Upper lobe of left lung (tissue), 6 donors: ENCODE measurements at regions not wholly inside any gene's neighbourhood (a gene's known extent, or its start where the extent isn't known, plus 50 kb on each side); places are given as distances from the start of the nearest gene placed in this dataset.
A peak's percentile ranks its signal among the peaks of the same experiment; 100 is the strongest.

Experiments
- ATAC-seq, 2 donors: fragments of 200-7000 bp; cut with Tn5 transposase; one replicate each; pipeline ENCODE4 v1.9.1; 2022; ENCODE audit warnings: mild to moderate bottlenecking in 2 of 2, moderate library complexity in 2 of 2; ENCODE audit not compliant: low FRiP score in 2 of 2
- DNase-seq, 2 donors: peaks; one replicate each; pipeline ENCODE4 v3.0.0-alpha.2; 2019 to 2020
- H3K27ac ChIP-seq, 4 donors: fragments of 200-600 bp; sonication (generic); one replicate each; pipeline ENCODE4 v1.5.1; 2016 to 2019
- H3K27me3 ChIP-seq, 4 donors: fragments of 200-600 bp; sonication (generic); one replicate each; pipeline ENCODE4 v1.5.1; 2017 to 2019
- H3K36me3 ChIP-seq, 4 donors: fragments of 200-600 bp; sonication (generic); one replicate each; pipeline ENCODE4 v1.5.1; 2016 to 2019
- H3K4me1 ChIP-seq, 4 donors: fragments of 200-600 bp; sonication (generic); one replicate each; pipeline ENCODE4 v1.5.1; 2018 to 2019
- H3K4me3 ChIP-seq, 4 donors: fragments of 200-600 bp; sonication (generic); one replicate each; pipeline ENCODE4 v1.5.1; 2017 to 2019; ENCODE audit warnings: mild to moderate bottlenecking in 2 of 4, moderate library complexity in 1 of 4
- H3K9me3 ChIP-seq, 4 donors: fragments of 200-600 bp; sonication (generic); one replicate each; pipeline ENCODE4 v1.5.1; 2018 to 2019
- EP300 ChIP-seq, 4 donors: sonication (generic); formaldehyde crosslinking; IDR thresholded peaks; one replicate each; pipeline ENCODE4 v1.5.1; 2017; ENCODE audit warnings: antibody characterized with exemption in 4 of 4, control low read depth in 2 of 4
- POLR2A ChIP-seq, 4 donors: fragments of 450-650 bp; IDR thresholded peaks; one replicate each; pipeline ENCODE4 v1.5.1; 2016 to 2017; ENCODE audit warnings: antibody characterized with exemption in 4 of 4, mild to moderate bottlenecking in 2 of 4
- POLR2AphosphoS5 ChIP-seq, 2 donors: sonication (generic); formaldehyde crosslinking; IDR thresholded peaks; one replicate each; pipeline ENCODE4 v1.5.1; 2017; ENCODE audit warnings: antibody characterized with exemption in 2 of 2
- WGBS, 2 donors: methylation state at CpG; one replicate each; pipeline ENCODE4 v1.1.5; 2017 to 2018; 5-methylcytosine and 5-hydroxymethylcytosine counted together
- TF ChIP-seq, protein P1 (sequence below), 6 experiments: fragments of 450-650 bp in 4 of 6; fragments of 200-600 bp in 2 of 6; sonication (generic) in 2 of 6; IDR thresholded peaks; one replicate each; pipeline ENCODE4 v1.5.1; 2016 to 2019; ENCODE audit warnings: antibody characterized with exemption in 6 of 6
- donor health status: DM: no; HTN: no; CAD: no; lungs with moderate emphysema.
- donor health status: DM: no; HTN: yes; CAD: no; lungs with severe emphysema.

GRCh38 chr16:16798504-16798903 lies 419.6 kb downstream of the NPIPA7 start:
- Histone ChIP-seq H3K4me3 (no peak overlapping the region), H3K36me3 (no peaks in the 10 kb centered on the region), H3K27ac (no peak overlapping the region), H3K4me1 (no peaks in the 10 kb centered on the region), H3K27me3 (no peaks in the 10 kb centered on the region), H3K9me3 (no peaks in the 10 kb centered on the region)
- ATAC-seq (no peak), DNase-seq (no peak)
- TF ChIP-seq EP300 (IDR thresholded peaks at IDR 0.05) (no peak), POLR2A (IDR thresholded peaks at IDR 0.05) (no peak), POLR2AphosphoS5 (IDR thresholded peaks at IDR 0.05) (no peak)
- TF ChIP-seq, protein P1, sequence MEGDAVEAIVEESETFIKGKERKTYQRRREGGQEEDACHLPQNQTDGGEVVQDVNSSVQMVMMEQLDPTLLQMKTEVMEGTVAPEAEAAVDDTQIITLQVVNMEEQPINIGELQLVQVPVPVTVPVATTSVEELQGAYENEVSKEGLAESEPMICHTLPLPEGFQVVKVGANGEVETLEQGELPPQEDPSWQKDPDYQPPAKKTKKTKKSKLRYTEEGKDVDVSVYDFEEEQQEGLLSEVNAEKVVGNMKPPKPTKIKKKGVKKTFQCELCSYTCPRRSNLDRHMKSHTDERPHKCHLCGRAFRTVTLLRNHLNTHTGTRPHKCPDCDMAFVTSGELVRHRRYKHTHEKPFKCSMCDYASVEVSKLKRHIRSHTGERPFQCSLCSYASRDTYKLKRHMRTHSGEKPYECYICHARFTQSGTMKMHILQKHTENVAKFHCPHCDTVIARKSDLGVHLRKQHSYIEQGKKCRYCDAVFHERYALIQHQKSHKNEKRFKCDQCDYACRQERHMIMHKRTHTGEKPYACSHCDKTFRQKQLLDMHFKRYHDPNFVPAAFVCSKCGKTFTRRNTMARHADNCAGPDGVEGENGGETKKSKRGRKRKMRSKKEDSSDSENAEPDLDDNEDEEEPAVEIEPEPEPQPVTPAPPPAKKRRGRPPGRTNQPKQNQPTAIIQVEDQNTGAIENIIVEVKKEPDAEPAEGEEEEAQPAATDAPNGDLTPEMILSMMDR (IDR thresholded peaks at IDR 0.05), result no peak

DNA sequence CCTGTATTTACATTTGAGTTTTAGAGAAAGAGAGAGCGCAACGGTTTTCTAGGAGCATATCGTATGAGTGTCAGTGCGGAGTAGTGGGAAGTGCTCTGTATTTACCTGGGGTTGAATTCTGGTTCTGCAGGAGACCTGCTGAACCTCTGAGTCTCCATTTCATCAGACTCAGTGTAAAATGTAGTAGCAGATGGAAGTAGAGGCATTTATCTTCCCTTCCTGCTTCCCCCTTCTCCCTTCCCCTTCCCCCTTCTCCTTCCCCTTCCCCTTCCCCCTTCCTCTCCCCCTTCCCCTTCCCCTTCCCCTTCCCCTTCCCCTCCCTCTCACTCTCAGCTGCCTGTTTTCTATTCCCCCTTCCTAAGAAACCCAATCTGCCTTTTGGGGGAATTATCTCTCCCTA lies 426.9 kb downstream of the NPIPA7 start:
- Histone ChIP-seq H3K27me3 (no peaks in the 10 kb centered on the region), H3K36me3 (no peaks in the 10 kb centered on the region), H3K9me3 (no peaks in the 10 kb centered on the region), H3K27ac (no peak overlapping the region), H3K4me1 (no peaks in the 10 kb centered on the region), H3K4me3 (no peak overlapping the region)
- no peak for ATAC-seq
- TF ChIP-seq POLR2AphosphoS5 (IDR thresholded peaks at IDR 0.05), result no peak
- TF ChIP-seq, protein P1 (IDR thresholded peaks at IDR 0.05), result no peak
- no peak for TF ChIP-seq EP300 (IDR thresholded peaks at IDR 0.05)
- TF ChIP-seq POLR2A (IDR thresholded peaks at IDR 0.05), result no peak
- WGBS, 2 donors, result 85 to 88% methylated on average over 4 of the region's 4 CpGs
- no peak for DNase-seq

DNA sequence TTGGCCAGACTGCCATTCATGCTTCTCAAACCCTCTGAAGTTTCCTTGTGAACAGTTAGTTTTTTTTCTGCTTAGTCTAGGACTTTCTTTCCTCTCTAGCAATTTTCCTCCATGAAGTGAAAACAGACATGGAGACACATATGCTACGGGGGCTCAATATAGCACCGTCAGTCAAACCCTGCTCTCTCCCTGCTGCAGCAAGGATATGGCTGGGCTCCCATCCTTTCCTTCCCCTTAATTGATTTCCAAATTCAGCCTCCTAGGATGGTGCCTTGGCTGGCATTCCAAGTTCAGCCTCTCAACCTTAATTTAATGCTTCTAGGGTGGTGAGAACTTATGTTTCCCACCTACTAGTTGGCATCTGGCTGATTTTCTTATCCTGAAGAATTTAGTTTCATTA lies 436.7 kb downstream of the NPIPA7 start:
- no peaks in the 10 kb centered on the region for H3K4me1 ChIP-seq
- H3K27ac ChIP-seq, result no peak overlapping the region
- 87 to 96% methylated on average over 2 of the region's 2 CpGs for WGBS, 2 donors
- ATAC-seq (no peak), DNase-seq (no peak)
- no peaks in the 10 kb centered on the region for H3K36me3 ChIP-seq
- TF ChIP-seq POLR2AphosphoS5 (IDR thresholded peaks at IDR 0.05), result no peak
- no peak for TF ChIP-seq POLR2A (IDR thresholded peaks at IDR 0.05)
- no peak for TF ChIP-seq EP300 (IDR thresholded peaks at IDR 0.05)
- TF ChIP-seq, protein P1 (IDR thresholded peaks at IDR 0.05), result no peak
- no peaks in the 10 kb centered on the region for H3K27me3 ChIP-seq
- no peak overlapping the region for H3K4me3 ChIP-seq
- H3K9me3 ChIP-seq, result peaks cover 0 to 3% (median under 1%) of the 10 kb centered on the region in 4 donors

- no peak overlapping the region for H3K27ac ChIP-seq
- no peaks in the 10 kb centered on the region for H3K4me1 ChIP-seq
- peaks cover 0 to 15% (median 7%) of the 10 kb centered on the region in 4 donors for H3K9me3 ChIP-seq
- DNase-seq (no peak), ATAC-seq (peak in 1 of 2 donors; percentile 79)
- TF ChIP-seq POLR2A (IDR thresholded peaks at IDR 0.05) (no peak), POLR2AphosphoS5 (IDR thresholded peaks at IDR 0.05) (peak in 1 of 2 donors; percentile 17)
- H3K4me3 ChIP-seq, result no peak overlapping the region
- H3K27me3 ChIP-seq, result no peaks in the 10 kb centered on the region
- H3K36me3 ChIP-seq, result no peaks in the 10 kb centered on the region
- WGBS, 2 donors, result 50 to 57% methylated on average over 2 of the region's 2 CpGs
These were observed 438.3 kb downstream of the NPIPA7 start for GRCh38 chr16:16817196-16817595.

DNA sequence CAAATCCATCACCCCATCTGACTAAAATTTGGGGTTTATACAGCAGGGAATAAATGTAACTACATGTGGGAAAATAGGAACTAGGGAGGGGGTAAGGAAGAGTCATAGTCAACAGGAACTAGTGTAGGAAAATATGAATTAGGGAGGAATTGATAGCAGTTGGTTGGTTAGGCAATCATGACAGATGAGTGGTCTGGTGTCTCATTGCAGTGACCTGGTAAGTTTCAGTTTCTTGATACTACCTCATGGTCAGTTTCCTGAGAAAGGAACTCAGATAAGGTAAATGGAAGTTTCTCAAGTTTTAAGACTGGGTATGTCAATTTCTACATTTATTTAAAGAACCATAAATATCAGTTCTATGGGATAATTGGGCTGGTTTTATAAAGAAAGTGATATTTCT lies 442.3 kb downstream of the NPIPA7 start:
- H3K27ac ChIP-seq, result no peak overlapping the region
- H3K9me3 ChIP-seq, result peaks cover 0 to 15% (median 7%) of the 10 kb centered on the region in 4 donors
- H3K27me3 ChIP-seq, result no peaks in the 10 kb centered on the region
- no peak overlapping the region for H3K4me3 ChIP-seq
- H3K36me3 ChIP-seq, result no peaks in the 10 kb centered on the region
- DNase-seq, result no peak
- ATAC-seq, result no peak
- no peak for TF ChIP-seq EP300 (IDR thresholded peaks at IDR 0.05)
- TF ChIP-seq, protein P1 (IDR thresholded peaks at IDR 0.05), result no peak
- TF ChIP-seq POLR2AphosphoS5 (IDR thresholded peaks at IDR 0.05), result no peak
- no peak for TF ChIP-seq POLR2A (IDR thresholded peaks at IDR 0.05)
- H3K4me1 ChIP-seq, result no peaks in the 10 kb centered on the region
